ENCODE measurements at regions not wholly inside any gene's neighbourhood (a gene's known extent, or its start where the extent isn't known, plus 50 kb on each side); places are given as distances from the start of the nearest gene placed in this dataset.

DNA sequence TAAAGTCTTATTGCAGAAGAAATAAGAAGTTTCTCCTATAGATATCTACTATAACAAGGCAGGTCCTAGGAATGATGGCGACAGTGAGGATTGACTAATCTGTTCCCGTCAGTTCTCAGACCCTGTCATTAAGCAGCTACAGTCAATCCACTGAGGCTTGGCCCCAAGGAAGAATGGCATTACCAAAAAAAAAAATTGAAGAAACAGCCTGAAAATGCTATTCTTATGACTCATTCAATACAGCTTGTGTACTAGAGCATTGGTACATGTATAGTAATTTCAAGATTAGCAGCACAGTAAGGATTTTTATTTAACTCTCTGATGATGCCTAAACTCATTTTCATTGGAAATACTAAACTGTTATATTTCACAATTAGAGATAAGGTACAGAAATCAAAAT is 1096.1 kb upstream of the NXPH2 start:
- TF ChIP-seq, protein P1, sequence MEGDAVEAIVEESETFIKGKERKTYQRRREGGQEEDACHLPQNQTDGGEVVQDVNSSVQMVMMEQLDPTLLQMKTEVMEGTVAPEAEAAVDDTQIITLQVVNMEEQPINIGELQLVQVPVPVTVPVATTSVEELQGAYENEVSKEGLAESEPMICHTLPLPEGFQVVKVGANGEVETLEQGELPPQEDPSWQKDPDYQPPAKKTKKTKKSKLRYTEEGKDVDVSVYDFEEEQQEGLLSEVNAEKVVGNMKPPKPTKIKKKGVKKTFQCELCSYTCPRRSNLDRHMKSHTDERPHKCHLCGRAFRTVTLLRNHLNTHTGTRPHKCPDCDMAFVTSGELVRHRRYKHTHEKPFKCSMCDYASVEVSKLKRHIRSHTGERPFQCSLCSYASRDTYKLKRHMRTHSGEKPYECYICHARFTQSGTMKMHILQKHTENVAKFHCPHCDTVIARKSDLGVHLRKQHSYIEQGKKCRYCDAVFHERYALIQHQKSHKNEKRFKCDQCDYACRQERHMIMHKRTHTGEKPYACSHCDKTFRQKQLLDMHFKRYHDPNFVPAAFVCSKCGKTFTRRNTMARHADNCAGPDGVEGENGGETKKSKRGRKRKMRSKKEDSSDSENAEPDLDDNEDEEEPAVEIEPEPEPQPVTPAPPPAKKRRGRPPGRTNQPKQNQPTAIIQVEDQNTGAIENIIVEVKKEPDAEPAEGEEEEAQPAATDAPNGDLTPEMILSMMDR (IDR thresholded peaks at IDR 0.05; ENCODE audit: extremely low read depth in 1 of 2, insufficient read depth in 1 of 2, low read depth in 1 of 2, low read length in 2 of 2), result no peak
- no peak for TF ChIP-seq FOS (IDR thresholded peaks at IDR 0.05; ENCODE audit: borderline replicate concordance, insufficient read depth, low read length)
- TF ChIP-seq EZH2 (IDR thresholded peaks at IDR 0.05; ENCODE audit: borderline replicate concordance, low read depth, low read length, severe bottlenecking), result no peak
- TF ChIP-seq, protein P2, sequence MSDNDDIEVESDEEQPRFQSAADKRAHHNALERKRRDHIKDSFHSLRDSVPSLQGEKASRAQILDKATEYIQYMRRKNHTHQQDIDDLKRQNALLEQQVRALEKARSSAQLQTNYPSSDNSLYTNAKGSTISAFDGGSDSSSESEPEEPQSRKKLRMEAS (IDR thresholded peaks at IDR 0.05; ENCODE audit: insufficient read depth, insufficient read length), result no peak
- TF ChIP-seq POLR2A (IDR thresholded peaks at IDR 0.05; ENCODE audit: low read depth, low read length), result no peak
- no peak for TF ChIP-seq POLR2AphosphoS5 (IDR thresholded peaks at IDR 0.05; ENCODE audit: insufficient read depth, low read depth, low read length)
- TF ChIP-seq MYC (IDR thresholded peaks at IDR 0.05; ENCODE audit: low read depth, low read length), result no peak
- TF ChIP-seq GATA2 (IDR thresholded peaks at IDR 0.05; ENCODE audit: insufficient read depth, insufficient read length, low read depth, low read length), result no peak
- no peak for TF ChIP-seq JUN (IDR thresholded peaks at IDR 0.05; ENCODE audit: borderline replicate concordance, insufficient read depth, insufficient read length, low read depth)
- CTCF ChIA-PET, result no interaction called here

More for the DNA sequence above, 1096.1 kb upstream of the NXPH2 start:
- intact Hi-C loops (cut with micrococcal nuclease) (no loop called here), dilution Hi-C loops (cut with MboI; ENCODE audit: extremely low pct_ligation_motif_present, low sequenced_read_pairs) (no loop called here)
- H3K27me3 ChIP-seq (ENCODE audit: control insufficient read depth in 2 of 2, insufficient read depth in 2 of 2, low read length in 2 of 2), result no peaks in the 10 kb centered on the region
- no peak overlapping the region for H3K9ac ChIP-seq (replicated peaks; ENCODE audit: extremely low read depth, insufficient read depth, low read length)
- H3K4me2 ChIP-seq (ENCODE audit: insufficient read depth, low read length), result no peak overlapping the region
- no peaks in the 10 kb centered on the region for H3K4me1 ChIP-seq (ENCODE audit: control insufficient read depth, extremely low read depth, insufficient read depth, low read length)
- POLR2A ChIA-PET, result no interaction called here
- FAIRE-seq (no peak), DNase-seq (ENCODE audit: low read depth, low spot score) (no peak)
- H3K4me3 ChIP-seq (replicated peaks in 1 of 3; ENCODE audit: insufficient read depth in 1 of 3, low read depth in 1 of 3, low read length in 3 of 3), result no peak overlapping the region
- H3K9me3 ChIP-seq (replicated peaks; ENCODE audit: control insufficient read depth, insufficient read depth, low read length), result no peaks in the 10 kb centered on the region
- no peaks in the 10 kb centered on the region for H3K36me3 ChIP-seq (ENCODE audit: control insufficient read depth in 2 of 2, extremely low read depth in 1 of 2, insufficient read depth in 2 of 2, low read length in 2 of 2)
- no peaks in the 10 kb centered on the region for H3K79me2 ChIP-seq (ENCODE audit: control insufficient read depth, insufficient read depth, low read length)
- no peak overlapping the region for H2AFZ ChIP-seq (ENCODE audit: low read depth, low read length)
- H3K9me1 ChIP-seq (replicated peaks; ENCODE audit: control insufficient read depth, extremely low read depth, insufficient read depth, low read length), result no peaks in the 10 kb centered on the region
- H4K20me1 ChIP-seq (replicated peaks; ENCODE audit: control insufficient read depth, extremely low read depth, insufficient read depth, low read length), result no peaks in the 10 kb centered on the region
- no peak overlapping the region for H3K27ac ChIP-seq (ENCODE audit: insufficient read depth, low read depth, low read length)
- BruUV-seq (replicated peaks), result no TSS peak
